ENCODE measurements at regions not wholly inside any gene's neighbourhood (a gene's known extent, or its start where the extent isn't known, plus 50 kb on each side); places are given as distances from the start of the nearest gene placed in this dataset.

GRCh38 chr9:30140407-30140806 lies 2244.0 kb upstream of the ACO1 start:
- no peak overlapping the region for H3K27ac ChIP-seq
- TF ChIP-seq, protein P1, sequence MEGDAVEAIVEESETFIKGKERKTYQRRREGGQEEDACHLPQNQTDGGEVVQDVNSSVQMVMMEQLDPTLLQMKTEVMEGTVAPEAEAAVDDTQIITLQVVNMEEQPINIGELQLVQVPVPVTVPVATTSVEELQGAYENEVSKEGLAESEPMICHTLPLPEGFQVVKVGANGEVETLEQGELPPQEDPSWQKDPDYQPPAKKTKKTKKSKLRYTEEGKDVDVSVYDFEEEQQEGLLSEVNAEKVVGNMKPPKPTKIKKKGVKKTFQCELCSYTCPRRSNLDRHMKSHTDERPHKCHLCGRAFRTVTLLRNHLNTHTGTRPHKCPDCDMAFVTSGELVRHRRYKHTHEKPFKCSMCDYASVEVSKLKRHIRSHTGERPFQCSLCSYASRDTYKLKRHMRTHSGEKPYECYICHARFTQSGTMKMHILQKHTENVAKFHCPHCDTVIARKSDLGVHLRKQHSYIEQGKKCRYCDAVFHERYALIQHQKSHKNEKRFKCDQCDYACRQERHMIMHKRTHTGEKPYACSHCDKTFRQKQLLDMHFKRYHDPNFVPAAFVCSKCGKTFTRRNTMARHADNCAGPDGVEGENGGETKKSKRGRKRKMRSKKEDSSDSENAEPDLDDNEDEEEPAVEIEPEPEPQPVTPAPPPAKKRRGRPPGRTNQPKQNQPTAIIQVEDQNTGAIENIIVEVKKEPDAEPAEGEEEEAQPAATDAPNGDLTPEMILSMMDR (IDR thresholded peaks at IDR 0.05), result no peak
- no peak overlapping the region for H3K4me3 ChIP-seq
- H3K9ac ChIP-seq (ENCODE audit: low read depth in 2 of 2, low read length in 2 of 2), result no peak overlapping the region
- no peaks in the 10 kb centered on the region for H3K4me1 ChIP-seq
- DNase-seq, result no peak
- intact Hi-C loops (cut with DNase I), result no loop called here
- no peaks in the 10 kb centered on the region for H3K9me3 ChIP-seq
- no peaks in the 10 kb centered on the region for H3K27me3 ChIP-seq
- H3K36me3 ChIP-seq, result no peaks in the 10 kb centered on the region

DNA sequence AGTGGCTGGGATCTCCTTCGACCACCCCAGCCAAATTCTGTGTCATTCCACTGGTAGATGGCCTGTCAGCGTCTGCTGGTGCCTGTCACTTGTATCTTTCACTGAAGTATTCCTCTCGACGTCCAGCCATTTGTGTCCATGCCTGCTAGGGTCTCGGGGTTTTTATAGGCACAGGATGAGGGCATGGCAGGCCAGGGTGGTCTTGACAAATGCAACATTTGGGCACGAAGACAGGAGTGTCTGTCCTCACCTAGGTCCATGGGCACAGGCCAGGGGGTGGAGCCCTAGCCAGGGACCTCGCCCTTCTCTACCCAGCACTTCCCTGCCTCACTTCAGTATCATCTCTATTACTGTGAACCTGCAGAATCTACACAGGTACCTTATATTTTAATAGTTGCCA lies 2223.9 kb upstream of the ACO1 start:
- Histone ChIP-seq H3K27me3 (no peaks in the 10 kb centered on the region), H3K9ac (ENCODE audit: low read depth in 2 of 2, low read length in 2 of 2) (no peak overlapping the region), H3K36me3 (no peaks in the 10 kb centered on the region), H3K9me3 (no peaks in the 10 kb centered on the region), H3K4me1 (no peaks in the 10 kb centered on the region), H3K27ac (no peak overlapping the region), H3K4me3 (no peak overlapping the region)
- intact Hi-C loops (cut with DNase I), result no loop called here
- TF ChIP-seq, protein P1 (IDR thresholded peaks at IDR 0.05), result no peak
- DNase-seq, result no peak

GRCh38 chr9:30172206-30172605 lies 2212.2 kb upstream of the ACO1 start:
- H3K27me3 ChIP-seq, result no peaks in the 10 kb centered on the region
- TF ChIP-seq, protein P1 (IDR thresholded peaks at IDR 0.05), result no peak
- no peak for DNase-seq
- no peaks in the 10 kb centered on the region for H3K36me3 ChIP-seq
- intact Hi-C loops (cut with DNase I), result no loop called here
- H3K4me3 ChIP-seq, result no peak overlapping the region
- H3K4me1 ChIP-seq, result no peaks in the 10 kb centered on the region
- no peak overlapping the region for H3K9ac ChIP-seq (ENCODE audit: low read depth in 2 of 2, low read length in 2 of 2)
- no peaks in the 10 kb centered on the region for H3K9me3 ChIP-seq
- H3K27ac ChIP-seq, result no peak overlapping the region

DNA sequence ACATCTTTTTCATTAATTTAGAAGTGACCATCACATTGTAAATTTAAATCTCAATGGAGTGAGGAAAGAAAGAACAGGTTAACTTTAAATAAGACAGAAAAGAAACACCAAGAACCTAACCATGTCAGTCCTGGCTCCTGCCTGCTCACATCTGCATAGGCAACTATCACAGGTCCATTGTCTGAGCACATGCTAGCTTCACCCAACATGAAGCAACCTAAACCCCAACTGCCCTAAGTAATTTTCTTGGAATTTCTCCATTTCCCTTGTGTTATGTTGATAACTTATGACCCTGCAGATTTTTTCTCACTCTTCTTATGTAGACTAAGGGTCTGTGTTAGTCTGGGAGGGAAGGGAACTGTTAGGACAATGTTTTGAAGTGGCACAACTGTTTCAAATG lies 2205.8 kb upstream of the ACO1 start:
- DNase-seq, result no peak
- intact Hi-C loops (cut with DNase I), result loop anchor here (5.0 kb wide), 1 partner anchor 221 kb away; no protein-coding TSS in a partner anchor
- H3K27ac ChIP-seq, result no peak overlapping the region
- no peaks in the 10 kb centered on the region for H3K9me3 ChIP-seq
- no peak overlapping the region for H3K4me3 ChIP-seq
- no peaks in the 10 kb centered on the region for H3K27me3 ChIP-seq
- H3K36me3 ChIP-seq, result no peaks in the 10 kb centered on the region
- TF ChIP-seq, protein P1 (IDR thresholded peaks at IDR 0.05), result no peak
- H3K9ac ChIP-seq (ENCODE audit: low read depth in 2 of 2, low read length in 2 of 2), result no peak overlapping the region
- H3K4me1 ChIP-seq, result no peaks in the 10 kb centered on the region

- H3K36me3 ChIP-seq, result no peaks in the 10 kb centered on the region
- intact Hi-C loops (cut with DNase I), result no loop called here
These were observed 2191.0 kb upstream of the ACO1 start for GRCh38 chr9:30193421-30193820.

More at GRCh38 chr9:30193421-30193820, 2191.0 kb upstream of the ACO1 start:
- Histone ChIP-seq H3K9ac (ENCODE audit: low read depth in 2 of 2, low read length in 2 of 2) (no peak overlapping the region), H3K4me1 (no peaks in the 10 kb centered on the region), H3K9me3 (no peaks in the 10 kb centered on the region), H3K27me3 (no peaks in the 10 kb centered on the region), H3K27ac (no peak overlapping the region), H3K4me3 (no peak overlapping the region)
- TF ChIP-seq, protein P1 (IDR thresholded peaks at IDR 0.05), result no peak
- DNase-seq, result no peak
